CD8-positive, alpha-beta memory T cell (primary cell): ENCODE measurements at regions not wholly inside any gene's neighbourhood (a gene's known extent, or its start where the extent isn't known, plus 50 kb on each side); places are given as distances from the start of the nearest gene placed in this dataset.

Source experiments
- CTCF ChIA-PET: fragments of 350-600 bp; sonication (Branson Sonifier 250); formaldehyde crosslinking; loops from one replicate; lab custom pipeline; 2021; ENCODE audit warnings: antibody characterized with exemption; lab: Charles Lee
- POLR2A ChIA-PET: fragments of 350-600 bp; sonication (Branson Sonifier 250); formaldehyde crosslinking; loops from one replicate; lab custom pipeline; 2021; ENCODE audit warnings: antibody characterized with exemption; lab: Charles Lee
- DNase-seq, 5 donors: peaks; one replicate each; pipeline versions ENCODE4 v3.0.0 to v3.0.0-alpha.2; 2020 to 2022; ENCODE audit warnings: mixed read lengths in 1 of 5
- H3K27ac ChIP-seq: one replicate; pipeline ENCODE4 v1.7.0; 2013; ENCODE audit warnings: low read depth, mild to moderate bottlenecking, low read length, moderate library complexity
- H3K27me3 ChIP-seq: 2 replicates; pipeline ENCODE4 v1.7.0; 2013; ENCODE audit warnings: low read length, mild to moderate bottlenecking; ENCODE audit not compliant: insufficient read depth, poor library complexity, severe bottlenecking
- H3K36me3 ChIP-seq: 2 replicates; pipeline ENCODE4 v1.7.0; 2013; ENCODE audit warnings: mild to moderate bottlenecking, low read length, moderate library complexity; ENCODE audit not compliant: insufficient read depth
- H3K4me1 ChIP-seq: 2 replicates; pipeline ENCODE4 v1.7.0; 2013; ENCODE audit warnings: mild to moderate bottlenecking, low read length, moderate library complexity; ENCODE audit not compliant: insufficient read depth
- H3K4me3 ChIP-seq: 2 replicates; pipeline ENCODE4 v1.7.0; 2013; ENCODE audit warnings: mild to moderate bottlenecking, low read length
- H3K9me3 ChIP-seq: 2 replicates; pipeline ENCODE4 v1.7.0; 2013; ENCODE audit warnings: mild to moderate bottlenecking, low read length
- H3K27ac Mint-ChIP-seq, 8 donors: one replicate each; pipeline ENCODE4 v1.8.0; 2020 to 2021; ENCODE audit warnings: mixed read lengths in 8 of 8, mild to moderate bottlenecking in 6 of 8, inconsistent platforms in 3 of 8, moderate library complexity in 3 of 8
- H3K27me3 Mint-ChIP-seq, 2 donors: one replicate each; pipeline ENCODE4 v1.8.0; 2020 to 2021; ENCODE audit warnings: mixed read lengths in 2 of 2, mild to moderate bottlenecking in 1 of 2, moderate library complexity in 1 of 2
- H3K36me3 Mint-ChIP-seq, 3 donors: one replicate each; pipeline ENCODE4 v1.8.0; 2020 to 2021; ENCODE audit warnings: mixed read lengths in 3 of 3, inconsistent platforms in 1 of 3, mild to moderate bottlenecking in 1 of 3
- H3K4me1 Mint-ChIP-seq, 3 donors: one replicate each; pipeline ENCODE4 v1.8.0; 2020 to 2021; ENCODE audit warnings: mixed read lengths in 3 of 3, inconsistent platforms in 1 of 3, mild to moderate bottlenecking in 1 of 3
- H3K4me3 Mint-ChIP-seq, 7 donors: one replicate each; pipeline ENCODE4 v1.8.0; 2020 to 2021; ENCODE audit warnings: mixed read lengths in 7 of 7, mild to moderate bottlenecking in 6 of 7, moderate library complexity in 4 of 7, inconsistent platforms in 2 of 7
- H3K9me3 Mint-ChIP-seq, 5 donors: one replicate each; pipeline ENCODE4 v1.8.0; 2020 to 2022; ENCODE audit warnings: mixed read lengths in 5 of 5, mild to moderate bottlenecking in 3 of 5, moderate library complexity in 2 of 5, inconsistent platforms in 1 of 5

GRCh38 chr14:38973083-38973700, 129.8 kb downstream of the SEC23A start:
- no peaks in the 10 kb centered on the region for H3K36me3 Mint-ChIP-seq

GRCh38 chr14:38972511-38972910, 130.5 kb downstream of the SEC23A start:
- no peaks in the 10 kb centered on the region for H3K4me1 Mint-ChIP-seq
- H3K9me3 Mint-ChIP-seq: peaks cover 0 to 13% (median 6%) of the 10 kb centered on the region in 5 donors
- H3K27me3 Mint-ChIP-seq: peaks cover 0 to 4% of the 10 kb centered on the region in 2 donors
- no peak overlapping the region for H3K27ac Mint-ChIP-seq
- H3K4me3 Mint-ChIP-seq: no peak overlapping the region
- Histone ChIP-seq H3K27me3 (no peaks in the 10 kb centered on the region), H3K27ac (no peak overlapping the region), H3K4me1 (no peaks in the 10 kb centered on the region), H3K36me3 (no peaks in the 10 kb centered on the region), H3K9me3 (no peaks in the 10 kb centered on the region), H3K4me3 (no peak overlapping the region)
- H3K36me3 Mint-ChIP-seq: no peaks in the 10 kb centered on the region
- CTCF ChIA-PET: no interaction called here
- POLR2A ChIA-PET: no interaction called here
- DNase-seq: no peak

More at GRCh38 chr14:38973083-38973700, 129.8 kb downstream of the SEC23A start:
- ChIA-PET POLR2A (no interaction called here), CTCF (no interaction called here)
- H3K36me3 ChIP-seq: no peaks in the 10 kb centered on the region
- no peaks in the 10 kb centered on the region for H3K4me1 Mint-ChIP-seq
- no peak for DNase-seq
- H3K4me1 ChIP-seq: no peaks in the 10 kb centered on the region
- no peak overlapping the region for H3K27ac Mint-ChIP-seq
- H3K9me3 ChIP-seq: no peaks in the 10 kb centered on the region
- no peak overlapping the region for H3K27ac ChIP-seq
- H3K9me3 Mint-ChIP-seq: peaks cover 4 to 18% (median 7%) of the 10 kb centered on the region in 5 donors
- H3K27me3 Mint-ChIP-seq: peaks cover 0 to 4% of the 10 kb centered on the region in 2 donors
- no peak overlapping the region for H3K4me3 Mint-ChIP-seq
- no peaks in the 10 kb centered on the region for H3K27me3 ChIP-seq
- H3K4me3 ChIP-seq: no peak overlapping the region

- no peaks in the 10 kb centered on the region for H3K9me3 ChIP-seq
- Mint-ChIP-seq H3K27ac (no peak overlapping the region), H3K36me3 (no peaks in the 10 kb centered on the region), H3K4me1 (no peaks in the 10 kb centered on the region), H3K4me3 (no peak overlapping the region), H3K27me3 (no peaks in the 10 kb centered on the region), H3K9me3 (peaks cover 0 to 10% (median 6%) of the 10 kb centered on the region in 5 donors)
- no peak for DNase-seq
- H3K4me1 ChIP-seq: no peaks in the 10 kb centered on the region
- no peak overlapping the region for H3K4me3 ChIP-seq
- no peaks in the 10 kb centered on the region for H3K27me3 ChIP-seq
- POLR2A ChIA-PET: no interaction called here
- CTCF ChIA-PET: no interaction called here
- H3K36me3 ChIP-seq: no peaks in the 10 kb centered on the region
- H3K27ac ChIP-seq: no peak overlapping the region
Measured at GRCh38 chr14:38971258-38971921, 131.6 kb downstream of the SEC23A start.

- H3K4me3 Mint-ChIP-seq: no peak overlapping the region
- no peak for DNase-seq
- H3K4me1 ChIP-seq: no peaks in the 10 kb centered on the region
- no peak overlapping the region for H3K4me3 ChIP-seq
- peaks cover 0 to 2% (median 0%) of the 10 kb centered on the region in 5 donors for H3K9me3 Mint-ChIP-seq
- no peak overlapping the region for H3K27ac ChIP-seq
- peaks cover 6% of the 10 kb centered on the region for H3K27me3 ChIP-seq
- no peaks in the 10 kb centered on the region for H3K9me3 ChIP-seq
- no peaks in the 10 kb centered on the region for H3K36me3 ChIP-seq
- ChIA-PET POLR2A (no interaction called here), CTCF (no interaction called here)
- H3K27me3 Mint-ChIP-seq: peaks cover 3 to 7% of the 10 kb centered on the region in 2 donors
- H3K4me1 Mint-ChIP-seq: no peaks in the 10 kb centered on the region
- H3K27ac Mint-ChIP-seq: no peak overlapping the region
- H3K36me3 Mint-ChIP-seq: no peaks in the 10 kb centered on the region
Measured at GRCh38 chr14:38964630-38965029, 138.4 kb downstream of the SEC23A start.

GRCh38 chr14:38960946-38961531, 142.0 kb downstream of the SEC23A start:
- DNase-seq: no peak
- Histone ChIP-seq H3K27ac (no peak overlapping the region), H3K4me1 (no peaks in the 10 kb centered on the region), H3K36me3 (no peaks in the 10 kb centered on the region), H3K27me3 (peaks cover 6% of the 10 kb centered on the region), H3K4me3 (no peak overlapping the region), H3K9me3 (no peaks in the 10 kb centered on the region)
- POLR2A ChIA-PET: no interaction called here
- H3K27me3 Mint-ChIP-seq: peaks cover 3 to 7% of the 10 kb centered on the region in 2 donors
- no peak overlapping the region for H3K4me3 Mint-ChIP-seq
- no peak overlapping the region for H3K27ac Mint-ChIP-seq
- no peaks in the 10 kb centered on the region for H3K4me1 Mint-ChIP-seq
- peaks cover 0 to 2% (median 0%) of the 10 kb centered on the region in 5 donors for H3K9me3 Mint-ChIP-seq
- no peaks in the 10 kb centered on the region for H3K36me3 Mint-ChIP-seq
- CTCF ChIA-PET: no interaction called here

- Histone ChIP-seq H3K9me3 (no peaks in the 10 kb centered on the region), H3K4me3 (no peak overlapping the region), H3K4me1 (no peaks in the 10 kb centered on the region), H3K36me3 (no peaks in the 10 kb centered on the region), H3K27me3 (no peaks in the 10 kb centered on the region), H3K27ac (no peak overlapping the region)
- H3K36me3 Mint-ChIP-seq: no peaks in the 10 kb centered on the region
- peaks cover 0 to 10% of the 10 kb centered on the region in 2 donors for H3K27me3 Mint-ChIP-seq
- DNase-seq: no peak
- H3K4me1 Mint-ChIP-seq: no peaks in the 10 kb centered on the region
- H3K9me3 Mint-ChIP-seq: peaks cover 0 to 2% (median 0%) of the 10 kb centered on the region in 5 donors
- no peak overlapping the region for H3K27ac Mint-ChIP-seq
- H3K4me3 Mint-ChIP-seq: no peak overlapping the region
- ChIA-PET CTCF (no interaction called here), POLR2A (no interaction called here)
Measured at GRCh38 chr14:38959021-38959420, 144.0 kb downstream of the SEC23A start.

GRCh38 chr14:38958589-38958988, 144.4 kb downstream of the SEC23A start:
- H3K36me3 ChIP-seq: no peaks in the 10 kb centered on the region
- Mint-ChIP-seq H3K9me3 (peaks cover 0 to 2% (median 0%) of the 10 kb centered on the region in 5 donors), H3K27ac (no peak overlapping the region), H3K4me1 (no peaks in the 10 kb centered on the region), H3K4me3 (no peak overlapping the region), H3K36me3 (no peaks in the 10 kb centered on the region), H3K27me3 (peaks cover 0 to 10% of the 10 kb centered on the region in 2 donors)
- no peak overlapping the region for H3K27ac ChIP-seq
- H3K4me3 ChIP-seq: no peak overlapping the region
- ChIA-PET CTCF (no interaction called here), POLR2A (no interaction called here)
- no peaks in the 10 kb centered on the region for H3K4me1 ChIP-seq
- H3K27me3 ChIP-seq: no peaks in the 10 kb centered on the region
- H3K9me3 ChIP-seq: no peaks in the 10 kb centered on the region
- no peak for DNase-seq

GRCh38 chr14:38951451-38951850, 151.6 kb downstream of the SEC23A start:
- ChIA-PET POLR2A (no interaction called here), CTCF (no interaction called here)
- Mint-ChIP-seq H3K4me1 (no peaks in the 10 kb centered on the region), H3K4me3 (no peak overlapping the region), H3K36me3 (no peaks in the 10 kb centered on the region), H3K9me3 (peaks cover 0 to 2% (median 0%) of the 10 kb centered on the region in 5 donors), H3K27ac (no peak overlapping the region), H3K27me3 (peaks cover 5 to 10% of the 10 kb centered on the region in 2 donors)
- DNase-seq: no peak
- Histone ChIP-seq H3K36me3 (no peaks in the 10 kb centered on the region), H3K4me3 (no peak overlapping the region), H3K27me3 (no peaks in the 10 kb centered on the region), H3K9me3 (no peaks in the 10 kb centered on the region), H3K27ac (no peak overlapping the region), H3K4me1 (no peaks in the 10 kb centered on the region)
